ENCODE measurements at regions not wholly inside any gene's neighbourhood (a gene's known extent, or its start where the extent isn't known, plus 50 kb on each side); places are given as distances from the start of the nearest gene placed in this dataset.

GRCh38 chr1:170854677-170855076 is 80.7 kb upstream of the MROH9 start:
- no peak for TF ChIP-seq CTCF (optimal IDR thresholded peaks at IDR 0.05 in 1 of 3, IDR thresholded peaks at IDR 0.05 in 1 of 3, conservative IDR thresholded peaks at IDR 0.05 in 1 of 3; ENCODE audit: extremely low read depth in 1 of 3, insufficient read depth in 2 of 3, low read length in 3 of 3)
- TF ChIP-seq EZH2 (IDR thresholded peaks at IDR 0.05; ENCODE audit: low read length) = no peak
- Histone ChIP-seq H3K36me3 (ENCODE audit: control insufficient read depth in 2 of 2, extremely low read depth in 1 of 2, insufficient read depth in 2 of 2, low read length in 2 of 2) (no peaks in the 10 kb centered on the region), H3K4me1 (ENCODE audit: control insufficient read depth, extremely low read depth, insufficient read depth, low read length) (no peaks in the 10 kb centered on the region), H3K27ac (ENCODE audit: control insufficient read depth, insufficient read depth, low read length) (no peak overlapping the region), H3K4me2 (ENCODE audit: control insufficient read depth, extremely low read depth, insufficient read depth, low read depth, low read length) (no peak overlapping the region), H3K79me2 (ENCODE audit: control insufficient read depth, insufficient read depth, low read length) (no peaks in the 10 kb centered on the region), H3K4me3 (ENCODE audit: control insufficient read depth in 2 of 3, extremely low read depth in 1 of 3, insufficient read depth in 2 of 3, low read depth in 1 of 3, low read length in 3 of 3) (no peak overlapping the region), H3K9ac (ENCODE audit: control insufficient read depth, extremely low read depth, insufficient read depth, low read length) (no peak overlapping the region), H4K20me1 (ENCODE audit: control insufficient read depth, extremely low read depth, insufficient read depth, low read length) (no peaks in the 10 kb centered on the region), H3K9me3 (ENCODE audit: control insufficient read depth, low read depth, low read length) (no peaks in the 10 kb centered on the region), H2AFZ (ENCODE audit: control insufficient read depth, low read length) (no peak overlapping the region), H3K9me1 (ENCODE audit: control insufficient read depth, extremely low read depth, insufficient read depth, low read length) (no peaks in the 10 kb centered on the region), H3K27me3 (ENCODE audit: control insufficient read depth, extremely low read depth, insufficient read depth, low read length) (no peaks in the 10 kb centered on the region)
- dilution Hi-C loops (cut with MboI; ENCODE audit: extremely low pct_ligation_motif_present, low sequenced_read_pairs) = no loop called here
- FAIRE-seq (no peak), DNase-seq (ENCODE audit: low read depth, low spot score) (no peak)

GRCh38 chr1:170856455-170856854 is 78.9 kb upstream of the MROH9 start:
- H3K4me1 ChIP-seq (ENCODE audit: control insufficient read depth, extremely low read depth, insufficient read depth, low read length) = no peaks in the 10 kb centered on the region
- DNase-seq (ENCODE audit: low read depth, low spot score) (no peak), FAIRE-seq (no peak)
- H2AFZ ChIP-seq (ENCODE audit: control insufficient read depth, low read length) = no peak overlapping the region
- H4K20me1 ChIP-seq (ENCODE audit: control insufficient read depth, extremely low read depth, insufficient read depth, low read length) = no peaks in the 10 kb centered on the region
- H3K36me3 ChIP-seq (ENCODE audit: control insufficient read depth in 2 of 2, extremely low read depth in 1 of 2, insufficient read depth in 2 of 2, low read length in 2 of 2) = no peaks in the 10 kb centered on the region
- no peaks in the 10 kb centered on the region for H3K79me2 ChIP-seq (ENCODE audit: control insufficient read depth, insufficient read depth, low read length)
- no peak overlapping the region for H3K27ac ChIP-seq (ENCODE audit: control insufficient read depth, insufficient read depth, low read length)
- H3K4me2 ChIP-seq (ENCODE audit: control insufficient read depth, extremely low read depth, insufficient read depth, low read depth, low read length) = no peak overlapping the region
- no peaks in the 10 kb centered on the region for H3K9me1 ChIP-seq (ENCODE audit: control insufficient read depth, extremely low read depth, insufficient read depth, low read length)
- H3K4me3 ChIP-seq (ENCODE audit: control insufficient read depth in 2 of 3, extremely low read depth in 1 of 3, insufficient read depth in 2 of 3, low read depth in 1 of 3, low read length in 3 of 3) = no peak overlapping the region
- TF ChIP-seq CTCF (optimal IDR thresholded peaks at IDR 0.05 in 1 of 3, IDR thresholded peaks at IDR 0.05 in 1 of 3, conservative IDR thresholded peaks at IDR 0.05 in 1 of 3; ENCODE audit: extremely low read depth in 1 of 3, insufficient read depth in 2 of 3, low read length in 3 of 3) (no peak), EZH2 (IDR thresholded peaks at IDR 0.05; ENCODE audit: low read length) (no peak)
- no peaks in the 10 kb centered on the region for H3K27me3 ChIP-seq (ENCODE audit: control insufficient read depth, extremely low read depth, insufficient read depth, low read length)
- no peak overlapping the region for H3K9ac ChIP-seq (ENCODE audit: control insufficient read depth, extremely low read depth, insufficient read depth, low read length)
- dilution Hi-C loops (cut with MboI; ENCODE audit: extremely low pct_ligation_motif_present, low sequenced_read_pairs) = no loop called here
- H3K9me3 ChIP-seq (ENCODE audit: control insufficient read depth, low read depth, low read length) = no peaks in the 10 kb centered on the region
